Heart left ventricle (tissue), 16 donors: ENCODE measurements at regions not wholly inside any gene's neighbourhood (a gene's known extent, or its start where the extent isn't known, plus 50 kb on each side); places are given as distances from the start of the nearest gene placed in this dataset.

ENCODE experiments used
- ATAC-seq, 4 donors: fragments of 200-7000 bp; cut with Tn5 transposase; one replicate each; pipeline ENCODE4 v1.9.1; 2020 to 2022; ENCODE audit warnings: moderate library complexity in 4 of 4, mild to moderate bottlenecking in 3 of 4, moderate number of reproducible peaks in 1 of 4
- DNase-seq, 5 donors: peaks; one replicate each; pipeline ENCODE4 v3.0.0-alpha.2; 2020
- H3K27ac ChIP-seq, 12 donors: fragments of 200-600 bp; sonication (generic) in 4 of 12; one replicate each; pipeline versions ENCODE4 v1.5.0 to v1.8.0; 2016 to 2022; ENCODE audit warnings: mild to moderate bottlenecking in 2 of 12
- H3K27me3 ChIP-seq, 9 donors: fragments of 200-600 bp; sonication (generic) in 2 of 9; one replicate each; pipeline versions ENCODE4 v1.5.1 to v1.8.0; 2016 to 2022; ENCODE audit warnings: mild to moderate bottlenecking in 3 of 9
- H3K36me3 ChIP-seq, 9 donors: fragments of 200-600 bp; sonication (generic) in 2 of 9; one replicate each; pipeline versions ENCODE4 v1.5.0 to v1.8.0; 2018 to 2022; ENCODE audit warnings: mild to moderate bottlenecking in 2 of 9
- H3K4me1 ChIP-seq, 12 donors: fragments of 200-600 bp; sonication (generic) in 4 of 12; one replicate each; pipeline versions ENCODE4 v1.5.0 to v1.8.0; 2016 to 2022; ENCODE audit warnings: mild to moderate bottlenecking in 3 of 12
- H3K4me3 ChIP-seq, 12 donors: fragments of 200-600 bp; sonication (generic) in 4 of 12; one replicate each; pipeline versions ENCODE4 v1.5.0 to v1.8.0; 2017 to 2022; ENCODE audit warnings: mild to moderate bottlenecking in 9 of 12, moderate library complexity in 4 of 12
- H3K9me3 ChIP-seq, 12 donors: fragments of 200-600 bp; sonication (generic) in 4 of 12; one replicate each; pipeline versions ENCODE4 v1.5.0 to v1.8.0; 2016 to 2022; ENCODE audit warnings: mild to moderate bottlenecking in 1 of 12
- CTCF ChIP-seq, 12 donors: fragments of 200-600 bp; sonication (generic) in 4 of 12; IDR thresholded peaks; one replicate each; pipeline versions ENCODE4 v1.5.0 to v1.8.0; 2018 to 2022; ENCODE audit warnings: antibody characterized with exemption in 12 of 12, mild to moderate bottlenecking in 5 of 12
- POLR2A ChIP-seq, 2 donors: fragments of 450-650 bp; IDR thresholded peaks; one replicate each; pipeline ENCODE4 v1.6.1; 2017; ENCODE audit warnings: antibody characterized with exemption in 2 of 2, mild to moderate bottlenecking in 2 of 2, moderate library complexity in 2 of 2
- WGBS, 4 donors: extraction: QIAGEN DNeasy Blood & Tissue Kit in 2 of 4; methylation state at CpG; one replicate each; pipeline versions ENCODE4 v1.1.5 to v1.1.7; 2013 to 2018; 5-methylcytosine and 5-hydroxymethylcytosine counted together
- intact Hi-C, 10 donors: fragments of 100-400 bp; cut with DNase I; formaldehyde crosslinking; loops; one replicate each; pipeline versions ENCODE4 v1.11.1 to v1.14.2; 2022
- donor health status: ischemic (EF 13 %, LVEDD 7.1; RV severe dilation, severe dysfunction).
- donor health status: healthy with polysubstance abuse.
- donor health status: DM: no; HTN: yes; CAD: no.
- donor health status: DM: no; HTN: no; CAD: no.
- donor health status: ischemic (EF 25% LVEDD 6.9; RV normal size, moderate dysfunction).
- donor health status: ischemic (EF 25% LVEDD 5.7; RV mildly dilated, moderate dysfunction).
- donor health status: healthy.
- donor health status: DM: yes; HTN: yes; CAD: no.
- donor health status: ischemic (EF 35%, LVEDD 5.7; RV mildly dilated, moderate dysfunction).
- donor health status: nonischemic (EF 11% LVEDD 7.7; RV severe dilation, severe dysfunction).
- donor health status: DM: yes; HTN: yes; CAD: no.
- donor health status: PGD.
- donor health status: ischemic (EF 29% LVEDD 5.4; RV normal size, mild dysfunction).
- donor health status: nonischemic (EF 23%, LVEDD 6.1; RV moderate dilation, normal function).

GRCh38 chr10:61350068-61350467 lies 103.1 kb downstream of the TMEM26 start:
- no peak for DNase-seq
- intact Hi-C loops = no loop called here
- Histone ChIP-seq H3K27ac (no peak overlapping the region), H3K36me3 (no peaks in the 10 kb centered on the region), H3K4me3 (no peak overlapping the region), H3K27me3 (no peaks in the 10 kb centered on the region), H3K4me1 (no peaks in the 10 kb centered on the region), H3K9me3 (no peaks in the 10 kb centered on the region)
- no peak for ATAC-seq
- TF ChIP-seq POLR2A (IDR thresholded peaks at IDR 0.05) = no peak
- no peak for TF ChIP-seq CTCF (IDR thresholded peaks at IDR 0.05)
- WGBS, 4 donors = 0 to 61% (median 28%) methylated on average over 1 of the region's 1 CpG

GRCh38 chr10:61346796-61347413 lies 106.3 kb downstream of the TMEM26 start:
- no peaks in the 10 kb centered on the region for H3K4me1 ChIP-seq
- H3K36me3 ChIP-seq = no peaks in the 10 kb centered on the region
- TF ChIP-seq POLR2A (IDR thresholded peaks at IDR 0.05) = no peak
- no peak for TF ChIP-seq CTCF (IDR thresholded peaks at IDR 0.05)
- H3K27me3 ChIP-seq = no peaks in the 10 kb centered on the region
- ATAC-seq (no peak), DNase-seq (no peak)
- H3K9me3 ChIP-seq = no peaks in the 10 kb centered on the region
- intact Hi-C loops = no loop called here
- WGBS, 4 donors = 71 to 77% (median 74%) methylated on average over 3 of the region's 3 CpGs
- H3K4me3 ChIP-seq = no peak overlapping the region
- H3K27ac ChIP-seq = no peak overlapping the region

GRCh38 chr10:61343796-61344195 lies 109.4 kb downstream of the TMEM26 start:
- Histone ChIP-seq H3K36me3 (no peaks in the 10 kb centered on the region), H3K27me3 (no peaks in the 10 kb centered on the region), H3K27ac (no peak overlapping the region), H3K4me3 (no peak overlapping the region), H3K4me1 (no peaks in the 10 kb centered on the region), H3K9me3 (no peaks in the 10 kb centered on the region)
- TF ChIP-seq CTCF (IDR thresholded peaks at IDR 0.05) (no peak), POLR2A (IDR thresholded peaks at IDR 0.05) (no peak)
- ATAC-seq (no peak), DNase-seq (no peak)
- 81 to 89% (median 83%) methylated on average over 3 of the region's 3 CpGs for WGBS, 4 donors
- intact Hi-C loops = no loop called here

GRCh38 chr10:61342858-61343572 lies 110.2 kb downstream of the TMEM26 start:
- no peak overlapping the region for H3K27ac ChIP-seq
- no peak overlapping the region for H3K4me3 ChIP-seq
- no peak for DNase-seq
- no peaks in the 10 kb centered on the region for H3K4me1 ChIP-seq
- no peak for ATAC-seq
- TF ChIP-seq POLR2A (IDR thresholded peaks at IDR 0.05) (no peak), CTCF (IDR thresholded peaks at IDR 0.05) (no peak)
- H3K36me3 ChIP-seq = no peaks in the 10 kb centered on the region
- H3K27me3 ChIP-seq = no peaks in the 10 kb centered on the region
- intact Hi-C loops = no loop called here
- H3K9me3 ChIP-seq = no peaks in the 10 kb centered on the region
- 71 to 72% (median 71%) methylated on average over 4 to 5 of the region's 5 CpGs for WGBS, 4 donors
